ENCODE measurements at regions not wholly inside any gene's neighbourhood (a gene's known extent, or its start where the extent isn't known, plus 50 kb on each side); places are given as distances from the start of the nearest gene placed in this dataset.

- H3K27me3 ChIP-seq (ENCODE audit: insufficient read depth, low read depth, low read length) = no peaks in the 10 kb centered on the region
- no peaks in the 10 kb centered on the region for H3K9me3 ChIP-seq (ENCODE audit: low read length)
- no peak for TF ChIP-seq EZH2 (IDR thresholded peaks at IDR 0.05; ENCODE audit: borderline replicate concordance, insufficient read depth, low read length, poor library complexity, severe bottlenecking)
- TF ChIP-seq SMC3 (conservative IDR thresholded peaks at IDR 0.05; ENCODE audit: poor library complexity) = no peak
- no peak for TF ChIP-seq REST (IDR thresholded peaks at IDR 0.05; ENCODE audit: borderline replicate concordance)
- no peak for TF ChIP-seq TAF1 (IDR thresholded peaks at IDR 0.05; ENCODE audit: low read depth)
- TF ChIP-seq RAD21 (conservative IDR thresholded peaks at IDR 0.05) = no peak
- no peak for TF ChIP-seq EP300 (conservative IDR thresholded peaks at IDR 0.05; ENCODE audit: poor library complexity, severe bottlenecking)
- TF ChIP-seq MXI1 (conservative IDR thresholded peaks at IDR 0.05; ENCODE audit: poor library complexity, severe bottlenecking) = no peak
- no peak for TF ChIP-seq POLR2AphosphoS5 (IDR thresholded peaks at IDR 0.05)
- no peak for TF ChIP-seq CTCF (IDR thresholded peaks at IDR 0.05; ENCODE audit: poor library complexity, severe bottlenecking)
- H3K4me3 ChIP-seq (ENCODE audit: low read length) = no peak overlapping the region
- no peak overlapping the region for H2AFZ ChIP-seq (ENCODE audit: low read depth, low read length)
- H3K9ac ChIP-seq (ENCODE audit: low read length) = no peak overlapping the region
- H3K4me2 ChIP-seq (ENCODE audit: low read length) = no peak overlapping the region
- no peaks in the 10 kb centered on the region for H3K36me3 ChIP-seq (ENCODE audit: insufficient read depth, low read length)
- H3K9me2 ChIP-seq (ENCODE audit: insufficient read depth, low read length) = no peaks in the 10 kb centered on the region
- H3K27ac ChIP-seq (ENCODE audit: low read length) = no peak overlapping the region
- no peaks in the 10 kb centered on the region for H4K20me1 ChIP-seq (ENCODE audit: insufficient read depth)
- no peaks in the 10 kb centered on the region for H3F3A ChIP-seq (ENCODE audit: insufficient read depth, low read length, poor library complexity, severe bottlenecking)
- no peaks in the 10 kb centered on the region for H3K79me2 ChIP-seq (replicated peaks; ENCODE audit: insufficient read depth, low read length)
Measured at GRCh38 chr12:25896981-25897380, 61.5 kb upstream of the RASSF8 start.

GRCh38 chr12:25903603-25904245 lies 54.8 kb upstream of the RASSF8 start:
- H3K36me3 ChIP-seq (ENCODE audit: insufficient read depth, low read length) = no peaks in the 10 kb centered on the region
- no peak overlapping the region for H3K27ac ChIP-seq (ENCODE audit: low read length)
- TF ChIP-seq EP300 (conservative IDR thresholded peaks at IDR 0.05; ENCODE audit: poor library complexity, severe bottlenecking) (no peak), POLR2AphosphoS5 (IDR thresholded peaks at IDR 0.05) (no peak), MXI1 (conservative IDR thresholded peaks at IDR 0.05; ENCODE audit: poor library complexity, severe bottlenecking) (no peak), SMC3 (conservative IDR thresholded peaks at IDR 0.05; ENCODE audit: poor library complexity) (no peak), TAF1 (IDR thresholded peaks at IDR 0.05; ENCODE audit: low read depth) (no peak), REST (IDR thresholded peaks at IDR 0.05; ENCODE audit: borderline replicate concordance) (no peak), CTCF (IDR thresholded peaks at IDR 0.05; ENCODE audit: poor library complexity, severe bottlenecking) (no peak)
- H3K9ac ChIP-seq (ENCODE audit: low read length) = no peak overlapping the region
- no peaks in the 10 kb centered on the region for H4K20me1 ChIP-seq (ENCODE audit: insufficient read depth)
- H3K79me2 ChIP-seq (replicated peaks; ENCODE audit: insufficient read depth, low read length) = no peaks in the 10 kb centered on the region
- H3K4me2 ChIP-seq (ENCODE audit: low read length) = no peak overlapping the region
- H3K4me3 ChIP-seq (ENCODE audit: low read length) = no peak overlapping the region
- H3K9me2 ChIP-seq (ENCODE audit: insufficient read depth, low read length) = no peaks in the 10 kb centered on the region
- H3F3A ChIP-seq (ENCODE audit: insufficient read depth, low read length, poor library complexity, severe bottlenecking) = no peaks in the 10 kb centered on the region
- no peaks in the 10 kb centered on the region for H3K27me3 ChIP-seq (ENCODE audit: insufficient read depth, low read depth, low read length)
- no peak overlapping the region for H2AFZ ChIP-seq (ENCODE audit: low read depth, low read length)
- H3K9me3 ChIP-seq (ENCODE audit: low read length) = no peaks in the 10 kb centered on the region

All from neural cell (in vitro differentiated cells).